ENCODE measurements at regions not wholly inside any gene's neighbourhood (a gene's known extent, or its start where the extent isn't known, plus 50 kb on each side); places are given as distances from the start of the nearest gene placed in this dataset.

GRCh38 chr14:38556252-38556651, 300.4 kb upstream of the CLEC14A start:
- WGBS (ENCODE audit: insufficient coverage), result no CpG with 5 or more reads among the region's 1 CpG
- H2AFZ ChIP-seq (ENCODE audit: insufficient read depth, low read depth, low read length, poor library complexity, severe bottlenecking), result no peak overlapping the region
- DNase-seq, result no peak
- no peak overlapping the region for H3K9ac ChIP-seq (ENCODE audit: insufficient read depth, low read length, poor library complexity, severe bottlenecking)
- TF ChIP-seq CTCF (IDR thresholded peaks at IDR 0.05), result no peak
- H3K4me2 ChIP-seq (replicated peaks; ENCODE audit: extremely low read depth, low read length, poor library complexity, severe bottlenecking), result no peak overlapping the region
- H3K4me3 Mint-ChIP-seq, result no peak overlapping the region
- no peak overlapping the region for H3K27ac Mint-ChIP-seq
- H3K4me1 Mint-ChIP-seq, result no peaks in the 10 kb centered on the region
- peaks cover 10 to 14% of the 10 kb centered on the region in 2 donors for H3K9me3 ChIP-seq (replicated peaks in 1 of 2; ENCODE audit: control insufficient read depth in 1 of 2, insufficient read depth in 1 of 2, low read length in 2 of 2)
- H3K79me2 ChIP-seq (ENCODE audit: insufficient read depth, low read length), result no peaks in the 10 kb centered on the region
- no peaks in the 10 kb centered on the region for H4K20me1 ChIP-seq (ENCODE audit: insufficient read depth, low read length)
- no peaks in the 10 kb centered on the region for H3K4me1 ChIP-seq (ENCODE audit: control insufficient read depth in 1 of 2, insufficient read depth in 2 of 2, low read length in 2 of 2)
- H3K27me3 ChIP-seq (ENCODE audit: control insufficient read depth in 2 of 2, insufficient read depth in 2 of 2, low read length in 2 of 2), result no peaks in the 10 kb centered on the region
- no peak overlapping the region for H3K4me3 ChIP-seq (replicated peaks in 1 of 3; ENCODE audit: low read depth in 2 of 3, low read length in 3 of 3)
- no peak overlapping the region for H3K27ac ChIP-seq (ENCODE audit: low read depth in 1 of 2, low read length in 2 of 2)
- H3K27me3 Mint-ChIP-seq (ENCODE audit: low read depth in 3 of 3), result peaks cover 0 to 2% (median 1%) of the 10 kb centered on the region in 3 donors
- intact Hi-C loops (cut with micrococcal nuclease), result no loop called here
- H3K36me3 ChIP-seq (replicated peaks in 1 of 2; ENCODE audit: control insufficient read depth in 1 of 2, insufficient read depth in 2 of 2, low read length in 2 of 2), result no peaks in the 10 kb centered on the region
- no peaks in the 10 kb centered on the region for H3K36me3 Mint-ChIP-seq
- peaks cover 0 to 9% (median 5%) of the 10 kb centered on the region in 7 donors for H3K9me3 Mint-ChIP-seq

GRCh38 chr14:38554026-38554425, 298.1 kb upstream of the CLEC14A start:
- Mint-ChIP-seq H3K36me3 (no peaks in the 10 kb centered on the region), H3K9me3 (peaks cover 0 to 6% (median 5%) of the 10 kb centered on the region in 7 donors), H3K27ac (no peak overlapping the region), H3K27me3 (ENCODE audit: low read depth in 3 of 3) (peaks cover 0 to 2% (median 1%) of the 10 kb centered on the region in 3 donors), H3K4me3 (no peak overlapping the region), H3K4me1 (no peaks in the 10 kb centered on the region)
- TF ChIP-seq CTCF (IDR thresholded peaks at IDR 0.05), result no peak
- WGBS (ENCODE audit: insufficient coverage), result 55% methylated on average over 2 of the region's 4 CpGs
- Histone ChIP-seq H3K4me1 (ENCODE audit: control insufficient read depth in 1 of 2, insufficient read depth in 2 of 2, low read length in 2 of 2) (no peaks in the 10 kb centered on the region), H4K20me1 (ENCODE audit: insufficient read depth, low read length) (no peaks in the 10 kb centered on the region), H3K4me2 (replicated peaks; ENCODE audit: extremely low read depth, low read length, poor library complexity, severe bottlenecking) (no peak overlapping the region), H2AFZ (ENCODE audit: insufficient read depth, low read depth, low read length, poor library complexity, severe bottlenecking) (no peak overlapping the region), H3K27me3 (ENCODE audit: control insufficient read depth in 2 of 2, insufficient read depth in 2 of 2, low read length in 2 of 2) (no peaks in the 10 kb centered on the region), H3K36me3 (replicated peaks in 1 of 2; ENCODE audit: control insufficient read depth in 1 of 2, insufficient read depth in 2 of 2, low read length in 2 of 2) (no peaks in the 10 kb centered on the region), H3K79me2 (ENCODE audit: insufficient read depth, low read length) (no peaks in the 10 kb centered on the region), H3K4me3 (replicated peaks in 1 of 3; ENCODE audit: low read depth in 2 of 3, low read length in 3 of 3) (no peak overlapping the region), H3K9ac (ENCODE audit: insufficient read depth, low read length, poor library complexity, severe bottlenecking) (no peak overlapping the region), H3K9me3 (replicated peaks in 1 of 2; ENCODE audit: control insufficient read depth in 1 of 2, insufficient read depth in 1 of 2, low read length in 2 of 2) (no peaks in the 10 kb centered on the region), H3K27ac (ENCODE audit: low read depth in 1 of 2, low read length in 2 of 2) (no peak overlapping the region)
- intact Hi-C loops (cut with micrococcal nuclease), result no loop called here
- no peak for DNase-seq
